HEK293 (cell line): ENCODE measurements at regions not wholly inside any gene's neighbourhood (a gene's known extent, or its start where the extent isn't known, plus 50 kb on each side); places are given as distances from the start of the nearest gene placed in this dataset.

ENCODE experiments used
- CTCF ChIA-PET: fragments of 350-600 bp; formaldehyde crosslinking; extraction: SDS; loops from one replicate; lab custom pipeline; 2021; ENCODE audit warnings: antibody characterized with exemption; lab: Yijun Ruan, JAX
- POLR2A ChIA-PET: fragments of 300-600 bp; formaldehyde crosslinking; extraction: SDS; loops from one replicate; lab custom pipeline; 2020; ENCODE audit warnings: antibody characterized with exemption, inconsistent platforms; lab: Yijun Ruan, JAX
- H3K27ac ChIP-seq: fragments of 200-500 bp; sonication (Bioruptor generic); 2 replicates; pipeline ENCODE4 v1.5.1; 2014; ENCODE audit warnings: low read depth, low read length, control low read depth, inconsistent platforms; ENCODE audit errors: extremely low read depth
- H3K36me3 ChIP-seq, 2 experiments: fragments of 200-500 bp in 1 of 2; sonication (Bioruptor generic) in 1 of 2; 1 replicate in 1 of 2; 2 replicates in 1 of 2; pipeline ENCODE4 v1.5.1; 2014 to 2017; ENCODE audit warnings: inconsistent platforms in 2 of 2, low read length in 2 of 2; ENCODE audit not compliant: control insufficient read depth in 2 of 2, insufficient read depth in 1 of 2
- H3K4me1 ChIP-seq: fragments of 200-500 bp; sonication (Bioruptor generic); 2 replicates; pipeline ENCODE4 v1.5.1; 2014; ENCODE audit warnings: mild to moderate bottlenecking, low read length, inconsistent platforms; ENCODE audit not compliant: control insufficient read depth, insufficient read depth
- H3K4me3 ChIP-seq: 2 replicates; pipeline ENCODE4 v1.5.1; 2011; ENCODE audit warnings: low read depth, mild to moderate bottlenecking, control low read depth, low read length, moderate library complexity
- H3K9me3 ChIP-seq: fragments of 200-500 bp; sonication (Bioruptor generic); 2 replicates; pipeline ENCODE4 v1.5.1; 2014; ENCODE audit warnings: low read depth, low read length, inconsistent platforms; ENCODE audit not compliant: control insufficient read depth, insufficient read depth
- KLF1 ChIP-seq: fragments of 450-650 bp; formaldehyde crosslinking; IDR thresholded peaks from 2 replicates; pipeline ENCODE4 v1.5.1; 2016; ENCODE audit warnings: missing biosample characterization, missing genetic modification characterization
- KLF7 ChIP-seq: fragments of 450-650 bp; formaldehyde crosslinking; IDR thresholded peaks from 2 replicates; pipeline ENCODE4 v1.5.1; 2016; ENCODE audit warnings: missing biosample characterization, missing genetic modification characterization, borderline replicate concordance
- PRDM1 ChIP-seq: fragments of 450-650 bp; formaldehyde crosslinking; IDR thresholded peaks from 2 replicates; pipeline ENCODE4; 2016; ENCODE audit warnings: missing biosample characterization, missing genetic modification characterization
- ZBTB17 ChIP-seq: fragments of 450-650 bp; formaldehyde crosslinking; IDR thresholded peaks from 2 replicates; pipeline ENCODE4 v1.5.1; 2016; ENCODE audit warnings: missing biosample characterization, missing genetic modification characterization
- ZFP3 ChIP-seq: fragments of 450-650 bp; formaldehyde crosslinking; IDR thresholded peaks from 2 replicates; pipeline ENCODE4 v1.5.1; 2016; ENCODE audit warnings: low read depth, missing biosample characterization, missing genetic modification characterization
- ZNF155 ChIP-seq: fragments of 450-650 bp; formaldehyde crosslinking; IDR thresholded peaks from 2 replicates; pipeline ENCODE4 v1.5.1; 2016; ENCODE audit warnings: missing biosample characterization, missing genetic modification characterization
- ZNF16 ChIP-seq: fragments of 450-650 bp; formaldehyde crosslinking; IDR thresholded peaks from 2 replicates; pipeline ENCODE4 v1.5.1; 2016; ENCODE audit warnings: low read depth, missing biosample characterization, missing genetic modification characterization
- ZNF174 ChIP-seq: fragments of 450-650 bp; formaldehyde crosslinking; IDR thresholded peaks from 2 replicates; pipeline ENCODE4 v1.5.0; 2017; ENCODE audit warnings: missing biosample characterization, mild to moderate bottlenecking, missing genetic modification characterization
- ZNF175 ChIP-seq: fragments of 450-650 bp; formaldehyde crosslinking; IDR thresholded peaks from 2 replicates; pipeline ENCODE4 v1.5.1; 2016; ENCODE audit warnings: missing biosample characterization, missing genetic modification characterization
- ZNF2 ChIP-seq: fragments of 450-650 bp; formaldehyde crosslinking; IDR thresholded peaks from 2 replicates; pipeline ENCODE4 v1.5.1; 2016; ENCODE audit warnings: missing biosample characterization, missing genetic modification characterization
- ZNF394 ChIP-seq: fragments of 450-650 bp; formaldehyde crosslinking; IDR thresholded peaks from 2 replicates; pipeline ENCODE4 v1.5.1; 2016; ENCODE audit warnings: missing biosample characterization, missing genetic modification characterization, mild to moderate bottlenecking, moderate library complexity, borderline replicate concordance
- ZNF473 ChIP-seq: fragments of 450-650 bp; formaldehyde crosslinking; IDR thresholded peaks from 2 replicates; pipeline ENCODE4 v1.5.1; 2017; ENCODE audit warnings: missing biosample characterization, missing genetic modification characterization
- ZNF521 ChIP-seq: fragments of 450-650 bp; formaldehyde crosslinking; IDR thresholded peaks from 2 replicates; pipeline ENCODE4 v1.5.1; 2017; ENCODE audit warnings: missing biosample characterization, mild to moderate bottlenecking, missing genetic modification characterization
- ZNF548 ChIP-seq: fragments of 450-650 bp; formaldehyde crosslinking; IDR thresholded peaks from 2 replicates; pipeline ENCODE4 v1.5.1; 2016; ENCODE audit warnings: missing biosample characterization, missing genetic modification characterization
- ZNF660 ChIP-seq: fragments of 450-650 bp; IDR thresholded peaks from 2 replicates; pipeline ENCODE4 v1.5.1; 2018; ENCODE audit warnings: missing biosample characterization, mild to moderate bottlenecking, missing genetic modification characterization
- ZNF776 ChIP-seq: fragments of 450-650 bp; formaldehyde crosslinking; IDR thresholded peaks from 2 replicates; pipeline ENCODE4 v1.5.0; 2017; ENCODE audit warnings: missing biosample characterization, missing genetic modification characterization, borderline replicate concordance
- TF ChIP-seq, protein P1 (sequence below): fragments of 450-650 bp; formaldehyde crosslinking; conservative IDR thresholded peaks from 2 replicates; pipeline ENCODE4 v1.5.1; 2016; ENCODE audit warnings: low read depth, missing biosample characterization, missing genetic modification characterization
- TF ChIP-seq, protein P2 (sequence below): fragments of 450-650 bp; formaldehyde crosslinking; IDR thresholded peaks from 2 replicates; pipeline ENCODE4 v1.5.1; 2016; ENCODE audit warnings: missing biosample characterization, missing genetic modification characterization
- TF ChIP-seq, protein P3 (sequence below): fragments of 450-650 bp; formaldehyde crosslinking; IDR thresholded peaks from 2 replicates; pipeline ENCODE4 v1.5.1; 2016; ENCODE audit warnings: missing biosample characterization, missing genetic modification characterization
- TF ChIP-seq, protein P4 (sequence below): fragments of 450-650 bp; formaldehyde crosslinking; conservative IDR thresholded peaks from 2 replicates; pipeline ENCODE4 v1.5.1; 2016; ENCODE audit warnings: low read depth, missing biosample characterization, missing genetic modification characterization

DNA sequence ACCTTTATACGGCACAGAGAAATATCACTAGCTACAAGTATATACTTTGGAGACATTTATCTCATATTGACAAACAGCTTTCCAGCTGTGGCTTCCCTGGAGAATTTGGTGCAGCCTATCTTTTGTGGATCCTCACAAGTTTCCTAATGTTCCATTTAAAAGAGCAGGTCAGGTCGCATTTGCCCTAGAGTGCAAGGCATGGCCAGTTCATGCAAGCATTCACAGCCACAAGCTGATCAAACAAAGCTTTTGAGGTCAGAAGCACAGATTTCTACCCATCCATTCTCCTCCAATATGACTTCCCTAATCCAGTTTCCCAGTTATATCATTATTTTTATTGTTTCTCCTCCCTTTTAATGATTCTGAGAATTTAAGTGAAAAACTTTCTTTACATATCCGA is 1008.4 kb upstream of the AGA start:
- H3K9me3 ChIP-seq: no peaks in the 10 kb centered on the region
- ChIA-PET CTCF (no interaction called here), POLR2A (no interaction called here)
- no peaks in the 10 kb centered on the region for H3K36me3 ChIP-seq
- no peak overlapping the region for H3K27ac ChIP-seq
- no peak overlapping the region for H3K4me3 ChIP-seq
- no peaks in the 10 kb centered on the region for H3K4me1 ChIP-seq
- TF ChIP-seq ZNF521 (tag by site-specific recombination) (no peak), ZNF16 (tag by site-specific recombination) (no peak), ZNF394 (tag by site-specific recombination) (no peak), ZFP3 (tag by site-specific recombination) (no peak), ZNF174 (tag by site-specific recombination) (no peak), KLF7 (tag by site-specific recombination) (no peak), ZNF175 (tag by site-specific recombination) (no peak), PRDM1 (tag by site-specific recombination) (no peak), ZNF776 (tag by site-specific recombination) (no peak), ZNF660 (no peak), ZNF2 (no peak), ZBTB17 (no peak), ZNF155 (tag by site-specific recombination) (no peak), ZNF473 (tag by site-specific recombination) (no peak), KLF1 (tag by site-specific recombination) (no peak), ZNF548 (tag by site-specific recombination) (no peak)
- TF ChIP-seq, protein P1, sequence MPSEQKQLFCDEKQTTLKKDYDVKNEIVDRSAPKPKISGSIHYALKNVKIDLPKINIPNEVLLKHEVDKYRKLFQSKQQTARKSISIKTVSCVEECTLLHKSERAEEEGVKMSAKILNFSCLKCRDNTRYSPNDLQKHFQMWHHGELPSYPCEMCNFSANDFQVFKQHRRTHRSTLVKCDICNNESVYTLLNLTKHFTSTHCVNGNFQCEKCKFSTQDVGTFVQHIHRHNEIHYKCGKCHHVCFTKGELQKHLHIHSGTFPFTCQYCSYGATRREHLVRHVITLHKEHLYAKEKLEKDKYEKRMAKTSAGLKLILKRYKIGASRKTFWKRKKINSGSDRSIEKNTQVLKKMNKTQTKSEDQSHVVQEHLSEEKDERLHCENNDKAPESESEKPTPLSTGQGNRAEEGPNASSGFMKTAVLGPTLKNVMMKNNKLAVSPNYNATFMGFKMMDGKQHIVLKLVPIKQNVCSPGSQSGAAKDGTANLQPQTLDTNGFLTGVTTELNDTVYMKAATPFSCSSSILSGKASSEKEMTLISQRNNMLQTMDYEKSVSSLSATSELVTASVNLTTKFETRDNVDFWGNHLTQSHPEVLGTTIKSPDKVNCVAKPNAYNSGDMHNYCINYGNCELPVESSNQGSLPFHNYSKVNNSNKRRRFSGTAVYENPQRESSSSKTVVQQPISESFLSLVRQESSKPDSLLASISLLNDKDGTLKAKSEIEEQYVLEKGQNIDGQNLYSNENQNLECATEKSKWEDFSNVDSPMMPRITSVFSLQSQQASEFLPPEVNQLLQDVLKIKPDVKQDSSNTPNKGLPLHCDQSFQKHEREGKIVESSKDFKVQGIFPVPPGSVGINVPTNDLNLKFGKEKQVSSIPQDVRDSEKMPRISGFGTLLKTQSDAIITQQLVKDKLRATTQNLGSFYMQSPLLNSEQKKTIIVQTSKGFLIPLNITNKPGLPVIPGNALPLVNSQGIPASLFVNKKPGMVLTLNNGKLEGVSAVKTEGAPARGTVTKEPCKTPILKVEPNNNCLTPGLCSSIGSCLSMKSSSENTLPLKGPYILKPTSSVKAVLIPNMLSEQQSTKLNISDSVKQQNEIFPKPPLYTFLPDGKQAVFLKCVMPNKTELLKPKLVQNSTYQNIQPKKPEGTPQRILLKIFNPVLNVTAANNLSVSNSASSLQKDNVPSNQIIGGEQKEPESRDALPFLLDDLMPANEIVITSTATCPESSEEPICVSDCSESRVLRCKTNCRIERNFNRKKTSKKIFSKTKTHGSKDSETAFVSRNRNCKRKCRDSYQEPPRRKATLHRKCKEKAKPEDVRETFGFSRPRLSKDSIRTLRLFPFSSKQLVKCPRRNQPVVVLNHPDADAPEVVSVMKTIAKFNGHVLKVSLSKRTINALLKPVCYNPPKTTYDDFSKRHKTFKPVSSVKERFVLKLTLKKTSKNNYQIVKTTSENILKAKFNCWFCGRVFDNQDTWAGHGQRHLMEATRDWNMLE (tag by site-specific recombination): no peak
- TF ChIP-seq, protein P2, sequence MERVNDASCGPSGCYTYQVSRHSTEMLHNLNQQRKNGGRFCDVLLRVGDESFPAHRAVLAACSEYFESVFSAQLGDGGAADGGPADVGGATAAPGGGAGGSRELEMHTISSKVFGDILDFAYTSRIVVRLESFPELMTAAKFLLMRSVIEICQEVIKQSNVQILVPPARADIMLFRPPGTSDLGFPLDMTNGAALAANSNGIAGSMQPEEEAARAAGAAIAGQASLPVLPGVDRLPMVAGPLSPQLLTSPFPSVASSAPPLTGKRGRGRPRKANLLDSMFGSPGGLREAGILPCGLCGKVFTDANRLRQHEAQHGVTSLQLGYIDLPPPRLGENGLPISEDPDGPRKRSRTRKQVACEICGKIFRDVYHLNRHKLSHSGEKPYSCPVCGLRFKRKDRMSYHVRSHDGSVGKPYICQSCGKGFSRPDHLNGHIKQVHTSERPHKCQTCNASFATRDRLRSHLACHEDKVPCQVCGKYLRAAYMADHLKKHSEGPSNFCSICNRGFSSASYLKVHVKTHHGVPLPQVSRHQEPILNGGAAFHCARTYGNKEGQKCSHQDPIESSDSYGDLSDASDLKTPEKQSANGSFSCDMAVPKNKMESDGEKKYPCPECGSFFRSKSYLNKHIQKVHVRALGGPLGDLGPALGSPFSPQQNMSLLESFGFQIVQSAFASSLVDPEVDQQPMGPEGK (tag by site-specific recombination): no peak
- TF ChIP-seq, protein P3, sequence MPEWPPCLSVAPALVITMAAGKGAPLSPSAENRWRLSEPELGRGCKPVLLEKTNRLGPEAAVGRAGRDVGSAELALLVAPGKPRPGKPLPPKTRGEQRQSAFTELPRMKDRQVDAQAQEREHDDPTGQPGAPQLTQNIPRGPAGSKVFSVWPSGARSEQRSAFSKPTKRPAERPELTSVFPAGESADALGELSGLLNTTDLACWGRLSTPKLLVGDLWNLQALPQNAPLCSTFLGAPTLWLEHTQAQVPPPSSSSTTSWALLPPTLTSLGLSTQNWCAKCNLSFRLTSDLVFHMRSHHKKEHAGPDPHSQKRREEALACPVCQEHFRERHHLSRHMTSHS: no peak
- TF ChIP-seq, protein P4, sequence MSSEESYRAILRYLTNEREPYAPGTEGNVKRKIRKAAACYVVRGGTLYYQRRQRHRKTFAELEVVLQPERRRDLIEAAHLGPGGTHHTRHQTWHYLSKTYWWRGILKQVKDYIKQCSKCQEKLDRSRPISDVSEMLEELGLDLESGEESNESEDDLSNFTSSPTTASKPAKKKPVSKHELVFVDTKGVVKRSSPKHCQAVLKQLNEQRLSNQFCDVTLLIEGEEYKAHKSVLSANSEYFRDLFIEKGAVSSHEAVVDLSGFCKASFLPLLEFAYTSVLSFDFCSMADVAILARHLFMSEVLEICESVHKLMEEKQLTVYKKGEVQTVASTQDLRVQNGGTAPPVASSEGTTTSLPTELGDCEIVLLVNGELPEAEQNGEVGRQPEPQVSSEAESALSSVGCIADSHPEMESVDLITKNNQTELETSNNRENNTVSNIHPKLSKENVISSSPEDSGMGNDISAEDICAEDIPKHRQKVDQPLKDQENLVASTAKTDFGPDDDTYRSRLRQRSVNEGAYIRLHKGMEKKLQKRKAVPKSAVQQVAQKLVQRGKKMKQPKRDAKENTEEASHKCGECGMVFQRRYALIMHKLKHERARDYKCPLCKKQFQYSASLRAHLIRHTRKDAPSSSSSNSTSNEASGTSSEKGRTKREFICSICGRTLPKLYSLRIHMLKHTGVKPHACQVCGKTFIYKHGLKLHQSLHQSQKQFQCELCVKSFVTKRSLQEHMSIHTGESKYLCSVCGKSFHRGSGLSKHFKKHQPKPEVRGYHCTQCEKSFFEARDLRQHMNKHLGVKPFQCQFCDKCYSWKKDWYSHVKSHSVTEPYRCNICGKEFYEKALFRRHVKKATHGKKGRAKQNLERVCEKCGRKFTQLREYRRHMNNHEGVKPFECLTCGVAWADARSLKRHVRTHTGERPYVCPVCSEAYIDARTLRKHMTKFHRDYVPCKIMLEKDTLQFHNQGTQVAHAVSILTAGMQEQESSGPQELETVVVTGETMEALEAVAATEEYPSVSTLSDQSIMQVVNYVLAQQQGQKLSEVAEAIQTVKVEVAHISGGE (tag by site-specific recombination): no peak
